Skeletal muscle satellite cell (primary cell): ENCODE measurements at regions not wholly inside any gene's neighbourhood (a gene's known extent, or its start where the extent isn't known, plus 50 kb on each side); places are given as distances from the start of the nearest gene placed in this dataset.
A peak's percentile ranks its signal among the peaks of the same experiment; 100 is the strongest.

Source experiments
- H3K27me3 ChIP-seq: 2 replicates; pipeline ENCODE4 v1.7.0; 2013; ENCODE audit warnings: low read length; ENCODE audit not compliant: control insufficient read depth, insufficient read depth
- H3K36me3 ChIP-seq: 2 replicates; pipeline ENCODE4 v1.7.0; 2013; ENCODE audit warnings: mild to moderate bottlenecking, control low read depth, low read length; ENCODE audit not compliant: insufficient read depth
- H3K4me1 ChIP-seq: 2 replicates; pipeline ENCODE4 v1.7.0; 2013; ENCODE audit warnings: low read length; ENCODE audit not compliant: control insufficient read depth, insufficient read depth
- H3K4me2 ChIP-seq: 2 replicates; pipeline ENCODE4 v1.7.0; 2013; ENCODE audit warnings: mild to moderate bottlenecking, low read length
- H3K4me3 ChIP-seq: 2 replicates; pipeline ENCODE4 v1.7.0; 2013; ENCODE audit warnings: low read length
- H3K9ac ChIP-seq: 2 replicates; pipeline ENCODE4 v1.7.0; 2013; ENCODE audit warnings: mild to moderate bottlenecking, low read depth, low read length, moderate library complexity
- H3K9me3 ChIP-seq: replicated peaks from 2 replicates; pipeline ENCODE4 v1.7.0; 2013; ENCODE audit warnings: mild to moderate bottlenecking, control low read depth, low read length

DNA sequence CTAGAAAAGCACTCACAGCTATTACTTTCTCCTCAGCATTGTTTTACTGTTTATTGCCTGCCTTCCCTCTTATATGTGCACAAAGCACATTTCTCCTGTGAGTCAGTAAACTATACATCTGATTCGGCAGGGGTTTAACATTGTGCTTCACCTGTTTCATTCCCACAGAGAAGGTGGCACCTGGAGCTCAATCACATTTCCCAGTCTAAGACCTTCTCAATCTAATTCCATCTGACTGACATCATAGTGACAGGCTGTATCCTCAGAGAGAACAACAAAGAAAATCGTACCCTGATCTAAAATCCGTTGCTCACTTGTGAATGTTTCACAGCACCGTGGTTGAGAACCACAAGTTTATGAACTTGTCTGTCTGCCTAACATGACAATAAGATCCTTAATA lies 92.4 kb upstream of the CAST start:
- no peak overlapping the region for H3K4me3 ChIP-seq
- H3K9me3 ChIP-seq: no peaks in the 10 kb centered on the region
- no peaks in the 10 kb centered on the region for H3K36me3 ChIP-seq
- no peak overlapping the region for H3K4me2 ChIP-seq
- peaks cover 54% of the 10 kb centered on the region for H3K4me1 ChIP-seq
- H3K27me3 ChIP-seq: no peaks in the 10 kb centered on the region
- H3K9ac ChIP-seq: no peak overlapping the region

DNA sequence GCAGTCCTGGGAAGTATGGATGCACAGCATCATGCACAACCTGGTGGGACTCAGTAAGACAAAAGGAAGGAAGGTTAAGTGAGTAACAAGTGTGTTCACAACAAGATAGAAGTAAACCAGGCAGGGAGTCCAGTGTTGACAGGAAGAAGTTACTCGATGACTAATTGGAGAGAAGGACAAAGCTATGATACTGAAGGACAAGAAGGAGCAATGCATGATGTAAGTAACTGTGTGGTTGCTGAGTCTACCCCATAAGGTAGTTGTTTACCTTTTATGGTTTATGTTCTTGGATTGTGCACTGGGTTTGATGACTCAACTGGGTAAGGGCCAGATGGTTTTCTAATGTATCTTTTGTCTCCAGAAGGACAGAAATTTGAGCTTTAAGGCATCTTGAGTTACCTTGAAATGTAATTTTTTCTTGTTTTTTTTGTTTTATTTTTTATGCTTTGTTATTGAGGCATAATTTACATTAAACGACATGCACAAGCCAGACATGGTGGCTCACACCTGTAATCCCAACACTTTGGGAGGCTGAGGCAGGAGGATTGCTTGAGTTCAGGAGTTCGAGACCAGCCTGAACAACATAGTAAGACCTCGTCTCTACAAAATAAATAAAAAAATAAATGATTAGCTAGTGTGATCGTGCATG lies 89.2 kb upstream of the CAST start:
- Histone ChIP-seq H3K9me3 (no peaks in the 10 kb centered on the region), H3K4me3 (no peak overlapping the region), H3K27me3 (no peaks in the 10 kb centered on the region), H3K9ac (peak overlapping the region; percentile 3), H3K4me1 (peaks cover 28% of the 10 kb centered on the region), H3K36me3 (no peaks in the 10 kb centered on the region), H3K4me2 (peak overlapping the region; percentile 15)

DNA sequence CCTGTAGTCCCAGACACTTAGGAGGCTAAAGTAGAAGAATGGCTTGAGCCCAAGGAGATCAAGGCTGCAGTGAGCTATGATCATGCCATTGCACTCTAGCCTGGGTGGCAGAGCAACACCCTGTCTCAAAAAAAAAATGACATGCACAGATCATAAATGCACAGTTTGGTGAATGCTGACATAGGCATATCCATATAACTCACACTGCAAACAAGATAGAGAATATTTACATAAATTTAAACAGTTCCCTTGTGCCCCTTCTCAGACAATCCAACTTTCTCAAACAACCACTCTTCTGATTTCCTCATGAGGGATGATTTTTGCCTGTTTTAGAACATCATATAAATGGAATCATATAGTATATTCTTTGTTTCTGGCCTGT lies 88.7 kb upstream of the CAST start:
- Histone ChIP-seq H3K4me1 (peaks cover 33% of the 10 kb centered on the region), H3K9ac (no peak overlapping the region), H3K27me3 (no peaks in the 10 kb centered on the region), H3K4me3 (no peak overlapping the region), H3K9me3 (no peaks in the 10 kb centered on the region), H3K36me3 (no peaks in the 10 kb centered on the region), H3K4me2 (no peak overlapping the region)

DNA sequence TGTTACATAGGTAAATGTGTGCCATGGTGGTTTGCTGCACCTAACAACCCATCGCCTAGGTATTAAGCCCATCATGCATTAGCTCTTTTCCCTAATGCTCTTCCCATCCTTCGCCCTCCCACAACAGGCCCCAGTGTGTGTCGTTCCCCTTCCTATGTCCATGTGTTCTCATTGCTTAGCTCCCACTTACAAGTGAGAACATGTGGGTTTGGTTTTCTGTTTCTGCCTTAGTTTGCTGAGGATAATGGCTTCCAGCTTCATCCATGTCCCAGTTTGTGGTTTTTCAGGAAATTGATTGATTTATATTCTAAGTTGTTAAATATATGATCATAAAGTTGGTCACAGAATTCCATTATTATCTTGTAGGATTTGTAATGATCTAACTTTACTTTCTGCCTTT lies 85.3 kb upstream of the CAST start:
- Histone ChIP-seq H3K36me3 (no peaks in the 10 kb centered on the region), H3K9ac (no peak overlapping the region), H3K4me3 (no peak overlapping the region), H3K4me1 (peaks cover 21% of the 10 kb centered on the region), H3K9me3 (no peaks in the 10 kb centered on the region), H3K4me2 (no peak overlapping the region), H3K27me3 (no peaks in the 10 kb centered on the region)

DNA sequence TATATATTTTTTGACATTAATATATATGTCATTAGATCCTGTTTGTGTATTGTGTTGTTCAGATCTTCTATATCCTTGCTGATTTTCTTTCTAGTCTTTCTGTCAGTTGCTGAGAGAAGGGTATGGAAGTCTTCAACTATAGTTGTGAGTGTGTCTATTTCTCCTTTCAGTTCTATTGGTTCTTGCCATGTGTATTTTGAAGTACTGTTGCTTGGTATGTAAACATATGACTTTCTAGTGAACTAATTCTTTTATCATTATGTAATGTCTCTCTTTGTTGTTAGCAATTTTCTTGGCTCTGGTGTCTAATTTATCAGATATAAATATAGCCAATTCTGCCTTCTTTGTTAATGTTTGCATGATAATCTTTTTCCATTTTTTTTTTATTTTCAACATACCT lies 84.3 kb upstream of the CAST start:
- no peaks in the 10 kb centered on the region for H3K9me3 ChIP-seq

DNA sequence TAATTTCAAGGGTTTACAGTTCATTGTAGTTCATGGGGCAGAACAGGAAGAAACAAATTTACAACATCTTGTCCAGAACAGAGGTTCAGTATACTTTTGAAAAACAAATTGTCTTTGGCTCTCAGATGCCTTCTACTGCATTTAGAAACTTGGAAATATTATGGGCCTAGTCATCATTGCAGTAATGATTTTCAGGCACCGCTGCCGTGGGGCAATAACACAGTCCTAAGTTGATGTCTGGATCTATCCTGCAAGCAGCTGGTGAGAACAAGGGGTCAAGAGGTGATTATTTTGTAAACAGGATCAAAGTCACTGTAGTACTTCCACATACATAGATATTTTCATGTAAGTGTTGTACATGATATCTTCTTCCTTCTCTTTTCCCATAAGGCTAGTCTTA lies 82.5 kb upstream of the CAST start:
- Histone ChIP-seq H3K4me2 (no peak overlapping the region), H3K27me3 (no peaks in the 10 kb centered on the region), H3K36me3 (no peaks in the 10 kb centered on the region), H3K4me3 (no peak overlapping the region), H3K4me1 (peaks cover 10% of the 10 kb centered on the region), H3K9ac (no peak overlapping the region), H3K9me3 (no peaks in the 10 kb centered on the region)

More for the DNA sequence above, 84.3 kb upstream of the CAST start:
- no peaks in the 10 kb centered on the region for H3K27me3 ChIP-seq
- H3K4me3 ChIP-seq: no peak overlapping the region
- no peak overlapping the region for H3K9ac ChIP-seq
- no peaks in the 10 kb centered on the region for H3K36me3 ChIP-seq
- H3K4me1 ChIP-seq: peaks cover 15% of the 10 kb centered on the region
- H3K4me2 ChIP-seq: no peak overlapping the region

DNA sequence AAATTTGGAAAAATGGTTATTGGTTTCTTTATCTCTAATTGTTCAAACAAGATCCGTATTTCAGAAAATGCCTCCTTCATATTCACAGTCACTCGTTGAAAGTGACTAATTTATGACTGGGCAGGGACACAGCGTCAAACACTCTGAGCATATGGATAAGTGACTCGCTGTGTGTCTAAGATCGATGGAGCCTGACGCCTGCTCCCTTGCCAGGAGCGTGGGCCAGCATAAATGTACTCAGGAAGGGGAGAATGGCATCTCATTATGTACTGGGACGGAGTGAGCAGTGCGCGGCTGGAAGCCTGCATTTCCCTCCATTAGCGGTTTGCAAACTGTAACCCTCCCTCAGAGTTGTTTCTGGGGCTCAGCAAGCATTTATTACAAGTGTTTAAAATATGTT lies 79.8 kb upstream of the CAST start:
- H3K9ac ChIP-seq: no peak overlapping the region
- peaks cover 10% of the 10 kb centered on the region for H3K4me1 ChIP-seq

DNA sequence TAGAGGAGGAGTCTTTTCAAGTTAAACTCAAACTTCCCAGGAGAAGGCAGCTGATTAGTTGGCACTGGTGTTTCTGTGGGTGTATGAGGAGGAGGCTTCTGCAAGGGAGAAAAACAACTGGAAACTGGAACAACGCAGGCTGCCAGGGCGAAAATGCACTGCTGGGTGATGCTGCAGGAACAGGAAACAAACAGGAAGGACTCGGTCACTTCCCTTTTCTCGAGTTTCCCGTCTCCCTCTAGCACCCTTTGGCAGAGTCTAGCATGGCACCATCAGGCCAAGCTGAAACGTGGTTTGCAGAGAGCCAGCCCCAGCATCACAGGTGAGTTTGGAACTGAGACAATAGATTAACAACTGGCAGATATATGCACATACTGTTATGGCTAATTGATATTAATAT lies 77.5 kb upstream of the CAST start:
- Histone ChIP-seq H3K4me1 (no peaks in the 10 kb centered on the region), H3K27me3 (no peaks in the 10 kb centered on the region), H3K4me2 (no peak overlapping the region), H3K9me3 (no peaks in the 10 kb centered on the region), H3K4me3 (no peak overlapping the region), H3K9ac (no peak overlapping the region), H3K36me3 (no peaks in the 10 kb centered on the region)

More for the DNA sequence above, 79.8 kb upstream of the CAST start:
- Histone ChIP-seq H3K4me2 (peak overlapping the region; percentile 43), H3K9me3 (no peaks in the 10 kb centered on the region), H3K27me3 (no peaks in the 10 kb centered on the region), H3K36me3 (no peaks in the 10 kb centered on the region), H3K4me3 (no peak overlapping the region)

DNA sequence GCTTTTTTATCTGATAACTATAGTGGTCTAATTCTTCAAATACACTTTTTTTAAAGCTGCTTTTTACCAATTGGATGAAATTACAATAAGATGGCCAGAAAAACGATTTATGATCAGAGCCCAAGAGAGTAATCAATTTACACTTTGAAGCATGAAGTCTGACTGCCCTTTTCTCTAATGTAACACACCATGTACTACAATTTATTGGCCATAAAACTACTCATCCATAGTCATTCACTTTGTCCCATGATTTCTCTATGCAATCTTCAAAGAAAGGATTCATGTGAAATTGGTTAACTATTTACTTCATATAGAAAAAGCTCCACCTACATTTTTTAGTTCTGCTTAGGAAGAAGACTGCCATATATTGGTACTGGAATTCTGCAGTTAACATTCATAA lies 73.6 kb upstream of the CAST start:
- no peaks in the 10 kb centered on the region for H3K36me3 ChIP-seq
- no peaks in the 10 kb centered on the region for H3K27me3 ChIP-seq
- no peak overlapping the region for H3K9ac ChIP-seq
- no peak overlapping the region for H3K4me2 ChIP-seq
- no peaks in the 10 kb centered on the region for H3K4me1 ChIP-seq
- H3K9me3 ChIP-seq: no peaks in the 10 kb centered on the region
- H3K4me3 ChIP-seq: no peak overlapping the region

DNA sequence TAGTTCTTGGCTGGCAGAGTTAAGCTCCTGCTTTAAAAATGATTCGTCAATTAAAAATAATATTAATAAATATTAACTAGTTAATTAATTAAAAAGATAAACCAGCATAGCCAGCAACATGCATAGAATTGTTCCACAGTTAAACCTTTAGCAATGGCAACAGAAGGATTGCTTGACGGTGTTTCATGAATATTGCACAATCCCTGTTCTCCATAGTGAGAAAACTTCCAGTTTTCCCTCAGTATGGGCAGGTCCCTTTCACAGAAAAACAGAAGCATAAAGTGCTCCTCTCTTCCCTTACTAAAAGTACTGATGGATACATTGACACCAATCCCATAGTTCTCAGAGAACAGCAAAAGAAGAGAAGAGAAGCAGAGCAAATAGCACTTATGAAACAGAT lies 71.4 kb upstream of the CAST start:
- Histone ChIP-seq H3K4me3 (no peak overlapping the region), H3K4me2 (no peak overlapping the region), H3K27me3 (no peaks in the 10 kb centered on the region), H3K36me3 (no peaks in the 10 kb centered on the region), H3K4me1 (no peaks in the 10 kb centered on the region), H3K9ac (no peak overlapping the region), H3K9me3 (no peaks in the 10 kb centered on the region)

DNA sequence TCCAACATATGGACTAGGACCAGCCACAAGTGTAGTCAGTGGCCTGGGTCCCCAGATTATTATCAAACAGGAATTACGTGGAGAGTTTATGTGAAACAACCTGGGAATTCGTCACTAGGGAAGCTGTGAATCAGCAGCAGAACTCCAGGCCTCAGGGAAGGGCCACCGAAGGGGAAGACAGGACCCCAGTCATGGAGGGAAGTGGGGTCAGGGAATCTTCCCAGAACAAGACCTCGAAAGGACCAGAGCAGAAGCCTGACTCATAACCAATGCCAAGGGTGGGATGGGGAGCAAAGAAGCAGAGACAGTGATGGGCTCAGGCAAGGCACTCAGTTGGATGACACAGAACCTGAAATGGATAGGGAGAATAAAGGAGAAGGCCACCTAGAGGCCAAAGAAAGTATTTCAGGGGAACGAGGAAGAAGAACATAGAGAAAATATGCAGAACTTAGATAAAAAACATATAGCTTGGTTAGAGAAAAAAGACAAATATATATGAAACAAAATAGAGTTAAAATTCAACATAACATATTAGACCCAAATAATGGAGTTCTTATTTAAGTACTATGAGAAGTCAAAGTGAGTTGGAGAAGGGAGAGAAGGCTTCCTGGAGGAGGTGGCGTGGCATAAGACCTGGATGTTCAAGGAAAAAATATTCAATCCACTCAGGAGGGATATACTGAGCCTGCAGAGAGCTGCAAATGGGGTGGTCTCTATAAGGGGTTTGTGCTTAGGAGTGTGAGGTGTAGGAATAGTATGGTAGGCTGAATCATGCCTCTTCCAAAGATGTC lies 66.7 kb upstream of the CAST start:
- Histone ChIP-seq H3K9me3 (no peaks in the 10 kb centered on the region), H3K4me1 (peaks cover 3% of the 10 kb centered on the region), H3K4me2 (no peak overlapping the region), H3K27me3 (no peaks in the 10 kb centered on the region), H3K36me3 (no peaks in the 10 kb centered on the region), H3K9ac (no peak overlapping the region), H3K4me3 (no peak overlapping the region)

DNA sequence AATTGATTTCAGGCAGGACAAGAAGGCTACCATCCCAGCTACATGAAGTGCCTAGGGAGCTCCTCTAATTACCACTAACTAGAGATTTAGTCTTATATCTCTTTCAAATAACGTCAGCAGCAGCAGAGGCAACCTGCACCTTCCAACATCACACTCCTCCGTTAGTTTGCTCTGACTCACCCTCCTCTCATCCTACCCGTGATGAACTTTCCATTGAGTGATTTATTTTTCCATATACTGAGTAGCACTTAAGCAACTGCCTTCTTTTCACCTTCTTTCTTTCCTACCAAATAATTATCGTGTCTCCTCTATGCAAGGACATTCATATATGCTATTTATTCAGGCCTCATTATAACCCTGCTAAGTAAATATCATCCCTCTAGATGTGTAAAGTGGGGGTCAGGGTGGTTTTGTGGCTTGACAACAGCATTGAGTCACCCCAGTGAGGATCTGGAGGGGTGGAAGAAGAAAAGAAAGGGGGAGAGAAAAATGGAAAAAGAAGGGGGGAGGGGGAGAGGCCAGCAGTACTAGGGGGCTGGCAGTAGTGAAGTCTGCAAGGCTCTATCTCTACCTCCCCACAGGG lies 64.6 kb upstream of the CAST start:
- no peak overlapping the region for H3K4me3 ChIP-seq
- H3K4me2 ChIP-seq: no peak overlapping the region
- no peaks in the 10 kb centered on the region for H3K9me3 ChIP-seq
- H3K9ac ChIP-seq: no peak overlapping the region
- peaks cover 3% of the 10 kb centered on the region for H3K4me1 ChIP-seq
- no peaks in the 10 kb centered on the region for H3K36me3 ChIP-seq
- no peaks in the 10 kb centered on the region for H3K27me3 ChIP-seq
